HG02840 (cell line): ENCODE measurements at regions not wholly inside any gene's neighbourhood (a gene's known extent, or its start where the extent isn't known, plus 50 kb on each side); places are given as distances from the start of the nearest gene placed in this dataset.

Experiments
- ATAC-seq: cut with Tn5 transposase; IDR thresholded peaks from one replicate; pipeline ENCODE4 v1.9.1; 2021; ENCODE audit warnings: mild to moderate bottlenecking, moderate library complexity, moderate number of reproducible peaks; ENCODE audit not compliant: unreplicated experiment, low FRiP score

DNA sequence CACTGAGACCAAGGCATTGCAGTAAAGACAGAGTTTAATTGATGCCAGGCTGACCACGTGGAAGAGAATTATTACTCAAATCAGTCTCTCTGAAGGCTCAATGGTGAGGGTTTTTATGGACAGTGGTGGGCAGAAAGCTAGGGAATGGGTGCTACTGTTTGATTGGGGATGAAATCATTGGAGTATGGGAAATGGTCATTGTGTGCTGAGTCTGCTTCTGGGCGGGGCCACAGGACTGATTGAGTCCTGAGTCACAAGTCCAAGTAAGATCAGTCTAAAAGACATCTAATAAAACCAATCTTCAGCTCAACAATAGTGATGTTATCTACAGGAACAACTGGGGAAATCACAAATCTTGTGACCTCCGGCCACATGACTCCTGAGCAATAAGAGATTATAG lies 868.4 kb downstream of the SORCS3 start:
- no peak for ATAC-seq

DNA sequence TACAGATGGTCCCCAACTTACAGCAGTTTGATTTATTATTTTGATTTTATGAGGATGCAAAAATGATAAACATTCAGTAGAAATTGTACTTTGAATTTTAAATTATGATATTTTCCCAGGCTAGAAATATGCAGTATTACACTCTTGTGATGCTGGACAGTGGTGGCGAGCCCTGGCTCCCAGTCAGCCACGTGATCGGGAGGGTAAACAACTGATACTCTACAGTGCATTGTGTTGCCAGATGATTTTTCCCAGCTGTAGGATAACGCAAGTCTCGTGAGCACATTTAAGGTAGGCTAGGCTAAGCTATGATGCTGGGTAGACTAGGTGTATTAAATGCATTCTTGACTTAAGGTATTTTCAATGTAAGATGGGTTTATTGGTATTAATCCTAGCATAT lies 865.2 kb downstream of the SORCS3 start:
- no peak for ATAC-seq

GRCh38 chr10:105503714-105504113 lies 862.6 kb downstream of the SORCS3 start:
- no peak for ATAC-seq

DNA sequence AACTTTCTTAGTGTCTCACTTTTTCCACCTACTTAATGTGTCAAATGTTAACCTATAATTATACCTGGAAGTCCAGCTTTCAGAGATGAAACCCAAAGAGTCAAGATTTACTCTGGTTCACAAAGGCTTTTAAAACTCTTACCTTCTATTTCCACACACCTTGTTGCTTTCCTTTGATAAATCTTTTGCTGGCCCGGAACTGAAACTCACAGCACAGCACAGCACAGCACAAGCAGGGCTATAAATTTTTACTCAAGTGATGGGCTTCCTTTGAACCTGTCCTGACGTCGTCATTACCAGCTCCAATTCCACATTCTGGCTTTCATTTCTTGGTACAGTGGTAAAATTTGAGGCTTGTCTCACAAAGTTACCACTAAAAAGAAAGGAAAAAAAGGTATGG lies 861.0 kb downstream of the SORCS3 start:
- ATAC-seq, result no peak

DNA sequence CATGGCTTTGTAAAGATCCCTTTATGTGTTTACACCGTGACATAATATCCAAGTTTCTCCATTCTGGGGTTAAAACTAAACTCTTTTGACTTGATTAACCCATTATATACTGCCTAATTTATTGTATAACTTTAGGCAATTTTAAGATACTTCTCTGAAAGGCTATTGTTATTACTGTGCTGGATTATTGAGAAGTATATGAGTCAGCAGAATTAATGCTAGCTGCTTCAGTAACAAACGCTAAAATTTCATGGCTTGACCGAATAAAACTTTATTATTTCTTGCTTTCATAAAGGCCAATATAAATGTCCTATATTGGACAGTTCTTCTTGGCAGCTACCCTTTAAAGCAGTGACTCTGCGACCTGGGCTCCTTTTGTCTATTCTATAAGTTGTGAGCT lies 853.9 kb downstream of the SORCS3 start:
- ATAC-seq, result no peak

DNA sequence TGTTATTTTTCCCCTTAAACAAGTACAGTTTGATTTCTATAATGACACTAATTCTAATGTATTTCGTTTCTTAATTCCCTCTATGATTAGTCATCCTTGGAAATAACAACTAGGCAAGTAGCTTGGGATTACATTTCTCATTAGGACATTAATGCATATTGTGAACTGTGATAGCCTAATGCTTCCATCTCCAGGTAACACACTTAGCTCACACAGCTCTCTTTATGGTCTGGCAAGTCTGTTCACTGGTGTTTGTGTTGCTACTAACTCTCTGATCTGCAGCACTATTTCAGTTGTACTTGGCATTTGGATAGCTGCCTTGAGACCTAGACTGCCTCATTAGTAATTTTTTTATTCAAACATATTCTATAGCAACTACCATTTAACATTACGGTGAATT lies 853.2 kb downstream of the SORCS3 start:
- ATAC-seq, result no peak

DNA sequence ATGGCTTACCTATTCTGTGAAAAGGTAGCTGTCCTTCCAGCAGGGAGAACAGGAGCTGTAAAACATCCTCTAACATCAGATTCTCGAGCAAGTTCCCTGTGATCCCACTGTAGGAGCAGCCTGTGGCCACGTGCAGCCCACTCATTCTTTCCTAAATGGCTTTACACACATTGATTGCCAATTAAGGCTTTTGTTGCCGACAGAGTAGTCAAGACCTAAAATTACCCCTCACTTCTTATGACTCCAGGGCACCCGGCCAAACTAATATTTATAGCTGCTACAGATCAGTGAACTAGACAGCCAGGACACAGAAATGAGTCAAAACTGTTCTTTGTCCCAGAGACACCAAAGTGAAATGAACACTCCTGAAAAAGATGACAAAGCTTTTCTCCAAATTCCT lies 832.1 kb downstream of the SORCS3 start:
- ATAC-seq, result no peak

DNA sequence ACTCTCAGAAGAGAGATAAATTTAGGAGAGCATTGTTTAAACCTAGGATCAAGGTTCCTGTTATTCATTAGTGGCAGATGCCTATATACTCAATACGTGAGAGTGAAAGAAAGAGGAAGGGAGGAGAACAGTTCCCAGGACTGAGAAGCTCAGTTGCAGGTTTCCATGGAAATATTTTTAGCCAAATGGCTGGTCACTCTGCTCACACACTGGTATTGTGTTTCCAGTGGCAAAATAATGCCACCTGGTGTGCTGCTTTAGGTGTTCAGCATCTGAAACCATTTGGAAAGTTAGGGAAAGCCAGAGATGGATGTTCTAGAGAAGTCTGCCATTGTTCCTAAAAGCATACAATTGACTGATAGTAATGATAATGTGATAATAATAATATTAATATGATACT lies 827.7 kb downstream of the SORCS3 start:
- no peak for ATAC-seq

- ATAC-seq, result no peak
These were observed 825.4 kb downstream of the SORCS3 start for GRCh38 chr10:105466521-105466920.

- ATAC-seq, result no peak
These were observed 793.9 kb downstream of the SORCS3 start for GRCh38 chr10:105434970-105435369.

GRCh38 chr10:105413997-105414396 lies 772.9 kb downstream of the SORCS3 start:
- ATAC-seq, result no peak

GRCh38 chr10:105409370-105409769 lies 768.3 kb downstream of the SORCS3 start:
- ATAC-seq, result no peak

DNA sequence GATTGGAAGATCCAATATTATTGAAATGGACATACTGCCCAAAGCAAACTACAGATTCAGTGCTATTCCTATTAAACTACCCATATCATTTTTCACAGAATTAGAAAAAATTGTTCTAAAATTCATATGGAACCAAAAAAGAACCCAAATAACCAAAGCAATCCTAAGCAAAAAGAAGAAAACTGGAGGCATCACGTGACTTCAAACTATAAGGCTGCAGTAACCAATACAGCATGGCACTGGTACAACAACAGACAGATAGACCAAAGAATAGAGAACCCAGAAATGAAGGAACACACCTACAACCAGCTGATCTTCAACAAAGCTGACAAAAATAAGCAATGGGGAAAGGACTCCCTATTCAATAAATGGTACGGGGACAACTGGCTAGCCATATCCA lies 765.4 kb downstream of the SORCS3 start:
- no peak for ATAC-seq

GRCh38 chr10:105398202-105398601 lies 757.1 kb downstream of the SORCS3 start:
- no peak for ATAC-seq

DNA sequence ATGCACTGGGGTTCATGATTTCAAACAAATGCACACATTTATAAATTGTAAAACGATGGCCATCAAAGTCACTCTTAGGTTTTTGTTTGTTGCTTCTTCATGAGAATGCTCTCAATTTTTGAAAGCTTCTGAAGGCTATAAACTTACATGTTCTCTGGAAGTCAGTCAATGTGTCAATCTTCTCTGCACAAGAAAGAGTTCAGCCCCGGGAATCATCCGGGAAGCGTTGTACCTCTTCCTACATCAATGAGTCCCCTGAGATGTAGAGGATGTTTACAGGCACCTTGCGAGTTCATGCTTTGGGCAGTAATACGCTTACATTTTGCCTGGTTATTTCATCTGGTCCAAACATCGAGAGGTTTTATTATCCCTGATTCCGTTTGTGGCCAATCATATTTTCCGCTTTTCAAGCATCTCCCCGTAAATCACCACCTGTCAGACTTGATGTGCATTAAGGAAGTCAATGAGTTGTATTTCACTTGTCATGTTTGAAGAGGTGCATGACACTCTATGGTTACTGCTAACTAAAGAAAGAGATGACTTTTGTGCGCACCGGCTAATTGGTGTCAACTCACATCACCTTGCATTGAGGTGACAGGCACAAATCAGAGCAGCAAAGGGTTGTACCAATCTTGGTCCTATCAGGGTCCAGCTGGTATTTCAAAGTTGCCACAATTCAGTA lies 750.7 kb downstream of the SORCS3 start:
- no peak for ATAC-seq

DNA sequence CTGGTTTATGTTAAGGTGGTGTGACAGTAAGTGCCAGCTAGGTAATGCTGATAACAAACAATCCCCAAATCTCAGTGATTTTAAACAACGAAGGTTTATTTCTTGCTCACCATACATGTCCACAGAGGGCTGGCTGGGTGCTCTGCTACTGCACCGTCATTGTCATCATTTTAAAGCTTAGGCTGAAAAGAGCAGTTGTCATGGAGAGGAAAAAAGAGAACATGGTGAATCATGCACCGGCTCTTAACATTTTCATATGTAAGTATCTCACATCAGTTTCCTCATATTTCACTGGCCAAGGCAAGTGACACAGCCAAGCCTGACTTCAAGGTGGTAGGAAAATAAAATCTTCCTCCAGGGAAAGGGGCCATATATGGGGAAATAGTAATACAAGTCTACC lies 746.9 kb downstream of the SORCS3 start:
- no peak for ATAC-seq

DNA sequence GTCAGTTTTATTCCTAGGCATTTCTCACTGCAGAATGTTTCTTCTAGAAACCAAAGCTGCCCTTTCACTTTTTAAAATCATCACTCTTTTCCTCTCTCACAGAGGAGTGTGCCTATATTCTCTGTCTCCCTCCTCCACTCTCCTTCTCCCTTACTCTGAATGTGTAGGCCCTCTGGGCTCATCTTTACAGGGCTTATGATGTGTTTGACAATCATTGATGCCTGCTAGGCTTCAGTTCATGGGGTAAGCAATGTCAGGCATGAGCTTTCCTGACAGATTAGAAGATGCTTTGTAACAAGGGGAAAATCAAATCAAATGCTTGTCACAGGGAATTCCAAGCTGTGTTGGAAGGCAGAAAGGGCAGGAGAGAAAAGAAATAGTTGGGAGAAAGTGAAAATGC lies 742.9 kb downstream of the SORCS3 start:
- no peak for ATAC-seq

DNA sequence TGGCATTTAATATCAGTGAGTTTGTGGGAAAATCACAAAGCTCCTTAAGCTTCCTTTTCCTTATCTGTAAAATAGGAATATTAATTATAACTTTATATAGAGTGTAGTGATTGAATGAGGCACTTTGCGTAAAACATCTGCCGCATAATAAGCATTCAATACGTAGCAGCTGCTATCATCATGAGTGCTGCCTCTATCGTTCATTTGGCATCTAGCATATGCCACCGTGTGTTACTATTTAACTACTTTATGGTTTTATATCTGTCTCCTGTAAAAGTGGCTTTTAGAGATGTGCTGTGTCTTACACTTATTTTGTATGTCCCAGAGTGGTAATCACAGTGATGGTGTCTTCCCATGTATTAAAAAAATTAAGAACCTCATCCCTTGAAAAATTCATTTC lies 729.6 kb downstream of the SORCS3 start:
- no peak for ATAC-seq

DNA sequence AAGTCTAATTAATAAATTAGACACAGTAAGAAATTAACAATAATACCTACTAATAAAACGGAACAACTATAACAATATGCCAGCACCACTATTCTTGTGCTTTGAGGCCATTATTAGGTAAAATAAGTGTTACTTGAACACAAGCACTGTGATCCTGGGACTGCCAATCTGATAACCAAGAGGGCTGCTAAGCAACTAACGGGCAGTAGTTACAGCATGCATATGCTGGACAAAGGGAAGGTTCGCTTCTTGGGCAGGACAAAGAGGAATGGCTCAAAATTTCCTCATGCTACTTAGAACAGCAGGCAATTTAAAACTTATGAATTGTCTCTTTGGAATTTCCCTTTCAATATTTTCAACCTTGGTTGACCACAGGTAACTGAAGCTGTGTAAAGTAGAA lies 718.6 kb downstream of the SORCS3 start:
- ATAC-seq, result no peak

- no peak for ATAC-seq
These were observed 717.8 kb downstream of the SORCS3 start for GRCh38 chr10:105358911-105359310.

DNA sequence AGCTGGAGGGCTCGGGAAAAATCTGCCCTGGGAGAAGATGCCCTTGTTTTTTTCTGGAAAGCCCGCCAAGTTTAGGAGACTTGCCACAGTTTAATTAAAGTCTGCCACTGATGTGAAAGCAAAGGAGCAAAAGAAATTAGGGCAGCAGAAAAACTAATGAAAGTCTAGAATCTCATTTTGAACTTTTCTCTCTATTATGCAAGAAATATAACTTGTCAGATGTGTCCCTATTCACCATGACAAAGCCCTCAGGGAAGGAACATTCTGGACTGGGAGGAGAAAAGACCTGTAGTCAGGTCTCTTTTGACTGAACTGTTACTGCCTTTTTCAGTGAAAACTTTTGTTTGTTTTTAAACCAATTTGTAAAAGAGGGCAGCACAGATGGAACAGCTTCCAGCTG lies 715.5 kb downstream of the SORCS3 start:
- no peak for ATAC-seq

DNA sequence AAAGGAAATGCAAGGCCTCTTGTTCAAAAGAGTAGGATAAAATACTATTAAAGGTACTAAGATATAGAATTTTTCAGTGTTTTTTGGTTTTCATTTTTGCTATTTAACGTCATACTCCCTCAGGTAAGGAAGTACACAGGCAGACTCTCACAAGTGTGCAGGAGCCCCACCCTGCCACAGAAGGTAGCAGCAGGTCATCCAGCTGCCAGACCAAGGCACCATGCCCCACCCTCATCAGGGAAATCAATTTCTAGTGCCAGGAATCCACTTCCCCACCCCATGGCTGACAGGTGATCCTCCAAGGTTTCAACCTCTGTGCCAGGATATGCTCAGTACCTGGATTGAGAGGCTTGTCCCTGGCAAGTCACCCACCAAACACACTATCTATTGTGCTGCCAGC lies 712.9 kb downstream of the SORCS3 start:
- no peak for ATAC-seq

DNA sequence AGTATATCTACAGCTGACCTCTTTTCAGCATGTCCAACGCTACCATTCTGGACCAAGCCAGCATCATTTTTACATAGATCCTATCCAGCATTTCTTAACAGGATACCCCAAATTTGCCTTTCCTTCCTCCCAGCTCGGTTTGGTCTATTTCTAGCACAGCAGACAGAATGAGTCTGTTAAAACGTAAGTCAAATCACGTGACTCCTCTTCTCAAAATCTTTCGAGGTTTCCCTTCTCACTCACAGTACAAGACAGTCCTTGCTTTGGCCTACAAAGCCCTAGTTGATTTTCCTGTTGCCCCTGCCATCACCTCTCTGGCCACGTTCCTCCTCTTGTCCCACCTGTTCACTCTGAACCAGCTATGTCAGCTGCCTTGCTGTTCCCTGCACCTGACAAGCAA lies 711.7 kb downstream of the SORCS3 start:
- no peak for ATAC-seq
